Globus pallidus (tissue), 1 donor: ENCODE measurements at regions not wholly inside any gene's neighbourhood (a gene's known extent, or its start where the extent isn't known, plus 50 kb on each side); places are given as distances from the start of the nearest gene placed in this dataset.

Experiments
- DNase-seq: peaks from one replicate; pipeline ENCODE4 v3.0.0-alpha.2; 2015; ENCODE audit warnings: low spot score

GRCh38 chr20:11212272-11212671 lies 538.5 kb upstream of the JAG1 start:
- no peak for DNase-seq

GRCh38 chr20:11212902-11213301 lies 539.1 kb upstream of the JAG1 start:
- DNase-seq: no peak

GRCh38 chr20:11214256-11214840 lies 540.5 kb upstream of the JAG1 start:
- DNase-seq: no peak

GRCh38 chr20:11216451-11217314 lies 542.9 kb upstream of the JAG1 start:
- DNase-seq: no peak

GRCh38 chr20:11217326-11218172 lies 543.8 kb upstream of the JAG1 start:
- no peak for DNase-seq

GRCh38 chr20:11218173-11218680 lies 544.4 kb upstream of the JAG1 start:
- no peak for DNase-seq

- no peak for DNase-seq
Observed at GRCh38 chr20:11219192-11219591, 545.4 kb upstream of the JAG1 start.

- no peak for DNase-seq
Observed at GRCh38 chr20:11221046-11221445, 547.2 kb upstream of the JAG1 start.

- DNase-seq: no peak
Observed at GRCh38 chr20:11222243-11222642, 548.4 kb upstream of the JAG1 start.

- DNase-seq: no peak
Observed at GRCh38 chr20:11227602-11228001, 553.8 kb upstream of the JAG1 start.

- peak; percentile 35 for DNase-seq
Observed at GRCh38 chr20:11229772-11230171, 556.0 kb upstream of the JAG1 start.

GRCh38 chr20:11230999-11231398 lies 557.2 kb upstream of the JAG1 start:
- no peak for DNase-seq

- peak; percentile 57 for DNase-seq
Observed at GRCh38 chr20:11231742-11232648, 558.2 kb upstream of the JAG1 start.

GRCh38 chr20:11232896-11233295 lies 559.1 kb upstream of the JAG1 start:
- no peak for DNase-seq

- DNase-seq: peak; percentile 24
Observed at GRCh38 chr20:11234181-11234580, 560.4 kb upstream of the JAG1 start.

- DNase-seq: no peak
Observed at GRCh38 chr20:11234608-11235007, 560.8 kb upstream of the JAG1 start.

- DNase-seq: no peak
Observed at GRCh38 chr20:11235058-11235457, 561.3 kb upstream of the JAG1 start.

GRCh38 chr20:11242320-11242719 lies 568.5 kb upstream of the JAG1 start:
- DNase-seq: no peak

GRCh38 chr20:11245431-11245830 lies 571.6 kb upstream of the JAG1 start:
- no peak for DNase-seq

GRCh38 chr20:11246251-11246775 lies 572.5 kb upstream of the JAG1 start:
- no peak for DNase-seq
